SK-N-SH treated with all-trans-retinoic acid at 6 μM for 48 hours (cell line): ENCODE measurements at regions not wholly inside any gene's neighbourhood (a gene's known extent, or its start where the extent isn't known, plus 50 kb on each side); places are given as distances from the start of the nearest gene placed in this dataset.

Experiments
- ATAC-seq: fragments of 200-7000 bp; cut with Tn5 transposase; 3 replicates; pipeline ENCODE4 v1.9.1; 2020; ENCODE audit warnings: mild to moderate bottlenecking, moderate library complexity
- ARNTL ChIP-seq: fragments of 450-650 bp; formaldehyde crosslinking; IDR thresholded peaks from 2 replicates; pipeline ENCODE4 v1.5.0; 2020; ENCODE audit warnings: low read depth, mild to moderate bottlenecking, moderate library complexity, borderline replicate concordance
- BACH2 ChIP-seq: fragments of 250-450 bp; sonication (Bioruptor Pico); IDR thresholded peaks from 2 replicates; pipeline ENCODE4 v1.9.0; 2021; ENCODE audit warnings: mild to moderate bottlenecking, borderline replicate concordance
- CREB5 ChIP-seq: fragments of 250-450 bp; sonication (Bioruptor Pico); IDR thresholded peaks from 2 replicates; pipeline ENCODE4 v1.5.1; 2020; ENCODE audit warnings: low read depth, mild to moderate bottlenecking, moderate library complexity
- CSDC2 ChIP-seq: fragments of 250-450 bp; sonication (Bioruptor Pico); IDR thresholded peaks from 2 replicates; pipeline ENCODE4 v1.5.0; 2020; ENCODE audit warnings: mild to moderate bottlenecking, moderate library complexity
- ESRRG ChIP-seq: fragments of 250-450 bp; sonication (Bioruptor Pico); IDR thresholded peaks from 2 replicates; pipeline ENCODE4 v1.6.1; 2021; ENCODE audit warnings: mild to moderate bottlenecking
- GLIS3 ChIP-seq: fragments of 250-450 bp; sonication (Bioruptor Pico); IDR thresholded peaks from 2 replicates; pipeline ENCODE4 v1.5.0; 2020; ENCODE audit warnings: mild to moderate bottlenecking, moderate library complexity
- ISL1 ChIP-seq: fragments of 250-450 bp; sonication (Bioruptor Pico); IDR thresholded peaks from 2 replicates; pipeline ENCODE4 v2.1.2; 2022; ENCODE audit warnings: mild to moderate bottlenecking, moderate library complexity
- OSR1 ChIP-seq: fragments of 250-450 bp; sonication (Bioruptor Pico); IDR thresholded peaks from 2 replicates; pipeline ENCODE4 v1.8.0; 2022; ENCODE audit warnings: moderate library complexity, mild to moderate bottlenecking, inconsistent platforms
- POU6F1 ChIP-seq: fragments of 250-450 bp; sonication (Bioruptor Pico); IDR thresholded peaks from 2 replicates; pipeline ENCODE4 v1.8.0; 2021; ENCODE audit warnings: low read depth, mild to moderate bottlenecking, moderate library complexity, borderline replicate concordance
- PPARA ChIP-seq: fragments of 250-450 bp; sonication (Bioruptor Pico); IDR thresholded peaks from 2 replicates; pipeline ENCODE4 v1.5.0; 2020; ENCODE audit warnings: mild to moderate bottlenecking, borderline replicate concordance
- RARB ChIP-seq: fragments of 250-450 bp; sonication (Bioruptor Pico); IDR thresholded peaks from 2 replicates; pipeline ENCODE4 v1.8.0; 2021; ENCODE audit warnings: mild to moderate bottlenecking, moderate library complexity
- SNAI2 ChIP-seq: fragments of 250-450 bp; sonication (Bioruptor Pico); IDR thresholded peaks from 2 replicates; pipeline ENCODE4 v1.5.0; 2020; ENCODE audit warnings: mild to moderate bottlenecking, moderate library complexity
- TCF4 ChIP-seq: fragments of 250-450 bp; sonication (Bioruptor Pico); IDR thresholded peaks from 2 replicates; pipeline ENCODE4 v1.8.0; 2021; ENCODE audit warnings: mild to moderate bottlenecking, moderate library complexity, borderline replicate concordance
- TOX ChIP-seq: fragments of 250-450 bp; sonication (Bioruptor Pico); IDR thresholded peaks from 2 replicates; pipeline ENCODE4 v1.8.0; 2021; ENCODE audit warnings: mild to moderate bottlenecking, moderate library complexity, borderline replicate concordance
- ZC3H10 ChIP-seq: fragments of 250-450 bp; sonication (Bioruptor Pico); IDR thresholded peaks from 2 replicates; pipeline ENCODE4 v1.5.1; 2021; ENCODE audit warnings: mild to moderate bottlenecking, moderate library complexity
- ZFP3 ChIP-seq: fragments of 250-450 bp; sonication (Bioruptor Pico); IDR thresholded peaks from 2 replicates; pipeline ENCODE4 v1.5.0; 2020; ENCODE audit warnings: mild to moderate bottlenecking, moderate library complexity
- ZFP30 ChIP-seq: fragments of 450-650 bp; formaldehyde crosslinking; IDR thresholded peaks from 2 replicates; pipeline ENCODE4 v1.5.0; 2022; ENCODE audit warnings: mild to moderate bottlenecking, moderate library complexity
- ZNF70 ChIP-seq: fragments of 450-650 bp; formaldehyde crosslinking; IDR thresholded peaks from 2 replicates; pipeline ENCODE4 v1.5.0; 2020; ENCODE audit warnings: mild to moderate bottlenecking, moderate library complexity
- ZNF8 ChIP-seq: fragments of 450-650 bp; formaldehyde crosslinking; IDR thresholded peaks from 2 replicates; pipeline ENCODE4 v1.5.0; 2020; ENCODE audit warnings: mild to moderate bottlenecking, moderate library complexity
- TF ChIP-seq, protein P1 (sequence below): fragments of 250-450 bp; sonication (Bioruptor Pico); IDR thresholded peaks from 2 replicates; pipeline ENCODE4 v1.5.1; 2021; ENCODE audit warnings: mild to moderate bottlenecking, moderate library complexity

- no peak for TF ChIP-seq TOX
- no peak for TF ChIP-seq ZNF8 (CRISPR knock-in tag)
- TF ChIP-seq RARB (CRISPR knock-in tag) = no peak
- TF ChIP-seq ZNF70 = no peak
- no peak for TF ChIP-seq SNAI2 (CRISPR knock-in tag)
- TF ChIP-seq ESRRG (CRISPR knock-in tag) = no peak
- no peak for TF ChIP-seq ZFP3 (CRISPR knock-in tag)
- TF ChIP-seq CREB5 (CRISPR knock-in tag) = no peak
- no peak for TF ChIP-seq ARNTL
- TF ChIP-seq, all 23 proteins: peak for 0
These were observed 73.6 kb upstream of the RBMX start (continued) for GRCh38 chrX:136953867-136954787.

DNA sequence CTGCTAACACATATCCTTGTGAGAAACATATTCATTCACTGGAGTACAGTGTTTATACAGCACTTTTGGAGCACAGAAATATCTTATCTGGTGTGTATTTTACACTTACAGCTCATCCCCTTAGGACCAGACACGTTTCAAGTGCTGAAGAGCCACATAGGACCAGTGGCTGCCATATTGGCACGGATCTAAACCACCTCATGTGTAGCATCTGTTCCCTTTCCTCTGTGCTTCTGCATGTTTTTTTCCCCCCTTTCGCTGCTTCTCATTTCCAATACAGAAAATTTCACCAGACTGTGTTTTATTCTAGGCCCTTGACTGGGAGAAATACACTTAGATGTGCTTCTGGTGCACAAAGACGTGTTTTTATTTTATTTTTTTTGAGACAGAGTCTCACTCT is 69.7 kb upstream of the RBMX start:
- no peak for TF ChIP-seq TOX
- TF ChIP-seq ZNF8 (CRISPR knock-in tag) = no peak
- TF ChIP-seq TCF4 = no peak
- TF ChIP-seq, protein P1, sequence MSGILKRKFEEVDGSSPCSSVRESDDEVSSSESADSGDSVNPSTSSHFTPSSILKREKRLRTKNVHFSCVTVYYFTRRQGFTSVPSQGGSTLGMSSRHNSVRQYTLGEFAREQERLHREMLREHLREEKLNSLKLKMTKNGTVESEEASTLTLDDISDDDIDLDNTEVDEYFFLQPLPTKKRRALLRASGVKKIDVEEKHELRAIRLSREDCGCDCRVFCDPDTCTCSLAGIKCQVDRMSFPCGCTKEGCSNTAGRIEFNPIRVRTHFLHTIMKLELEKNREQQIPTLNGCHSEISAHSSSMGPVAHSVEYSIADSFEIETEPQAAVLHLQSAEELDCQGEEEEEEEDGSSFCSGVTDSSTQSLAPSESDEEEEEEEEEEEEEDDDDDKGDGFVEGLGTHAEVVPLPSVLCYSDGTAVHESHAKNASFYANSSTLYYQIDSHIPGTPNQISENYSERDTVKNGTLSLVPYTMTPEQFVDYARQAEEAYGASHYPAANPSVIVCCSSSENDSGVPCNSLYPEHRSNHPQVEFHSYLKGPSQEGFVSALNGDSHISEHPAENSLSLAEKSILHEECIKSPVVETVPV (CRISPR knock-in tag) = no peak
- no peak for TF ChIP-seq SNAI2 (CRISPR knock-in tag)
- no peak for TF ChIP-seq ZFP3 (CRISPR knock-in tag)
- no peak for TF ChIP-seq POU6F1 (CRISPR knock-in tag)
- no peak for TF ChIP-seq ARNTL
- no peak for TF ChIP-seq PPARA (CRISPR knock-in tag)
- no peak for TF ChIP-seq ZFP30
- no peak for TF ChIP-seq OSR1 (CRISPR knock-in tag)
- TF ChIP-seq CSDC2 = no peak
- TF ChIP-seq GLIS3 = no peak
- TF ChIP-seq BACH2 = no peak
- no peak for TF ChIP-seq ISL1 (CRISPR knock-in tag)
- no peak for TF ChIP-seq ZC3H10 (CRISPR knock-in tag)
- TF ChIP-seq RARB (CRISPR knock-in tag) = no peak
- TF ChIP-seq CREB5 (CRISPR knock-in tag) = no peak

GRCh38 chrX:136941396-136942337 is 61.1 kb upstream of the RBMX start:
- no peak for ATAC-seq
- TF ChIP-seq ISL1 (CRISPR knock-in tag) (no peak), OSR1 (CRISPR knock-in tag) (no peak), ESRRG (CRISPR knock-in tag) (no peak), GLIS3 (no peak), CSDC2 (no peak), TOX (no peak), ZNF8 (CRISPR knock-in tag) (no peak), ZFP30 (no peak), ZFP3 (CRISPR knock-in tag) (no peak), PPARA (CRISPR knock-in tag) (no peak), RARB (CRISPR knock-in tag) (no peak), ARNTL (no peak), CREB5 (CRISPR knock-in tag) (no peak), SNAI2 (CRISPR knock-in tag) (no peak), TCF4 (no peak)
- TF ChIP-seq, protein P1 (CRISPR knock-in tag) = no peak

More for the DNA sequence above, 69.7 kb upstream of the RBMX start:
- no peak for ATAC-seq
